ENCODE measurements at regions not wholly inside any gene's neighbourhood (a gene's known extent, or its start where the extent isn't known, plus 50 kb on each side); places are given as distances from the start of the nearest gene placed in this dataset.

- DNase-seq (ENCODE audit: low spot score) = no peak
Observed at GRCh38 chr18:68342039-68342659, 372.8 kb downstream of the TMX3 start.

- no peak for DNase-seq (ENCODE audit: low spot score)
Observed at GRCh38 chr18:68340606-68341005, 374.3 kb downstream of the TMX3 start.

- no peak for DNase-seq (ENCODE audit: low spot score)
Observed at GRCh38 chr18:68330658-68331057, 384.2 kb downstream of the TMX3 start.

GRCh38 chr18:68323921-68324320 lies 391.0 kb downstream of the TMX3 start:
- DNase-seq (ENCODE audit: low spot score) = no peak

- no peak for DNase-seq (ENCODE audit: low spot score)
Observed at GRCh38 chr18:68316636-68317035, 398.3 kb downstream of the TMX3 start.

GRCh38 chr18:68314403-68314802 lies 400.5 kb downstream of the TMX3 start:
- DNase-seq (ENCODE audit: low spot score) = no peak

- DNase-seq (ENCODE audit: low spot score) = no peak
Observed at GRCh38 chr18:68301441-68301840, 413.5 kb downstream of the TMX3 start.

GRCh38 chr18:68299906-68300305 lies 415.0 kb downstream of the TMX3 start:
- no peak for DNase-seq (ENCODE audit: low spot score)

- DNase-seq (ENCODE audit: low spot score) = no peak
Observed at GRCh38 chr18:68298330-68298729, 416.6 kb downstream of the TMX3 start.

GRCh38 chr18:68288408-68288807 lies 426.5 kb downstream of the TMX3 start:
- DNase-seq (ENCODE audit: low spot score) = no peak

- DNase-seq (ENCODE audit: low spot score) = no peak
Observed at GRCh38 chr18:68284236-68284780, 430.6 kb downstream of the TMX3 start.

GRCh38 chr18:68283834-68284233 lies 431.1 kb downstream of the TMX3 start:
- DNase-seq (ENCODE audit: low spot score) = no peak

- DNase-seq (ENCODE audit: low spot score) = no peak
Observed at GRCh38 chr18:68282232-68282631, 432.7 kb downstream of the TMX3 start.

- DNase-seq (ENCODE audit: low spot score) = peak; percentile 15
Observed at GRCh38 chr18:68275616-68276015, 439.3 kb downstream of the TMX3 start.

GRCh38 chr18:68270017-68270416 lies 444.9 kb downstream of the TMX3 start:
- no peak for DNase-seq (ENCODE audit: low spot score)

GRCh38 chr18:68267583-68267982 lies 447.3 kb downstream of the TMX3 start:
- DNase-seq (ENCODE audit: low spot score) = peak; percentile 44

- DNase-seq (ENCODE audit: low spot score) = no peak
Observed at GRCh38 chr18:68263481-68263880, 451.4 kb downstream of the TMX3 start.

- DNase-seq (ENCODE audit: low spot score) = peak; percentile 15
Observed at GRCh38 chr18:68262690-68263294, 452.1 kb downstream of the TMX3 start.

GRCh38 chr18:68256418-68257067 lies 458.4 kb downstream of the TMX3 start:
- no peak for DNase-seq (ENCODE audit: low spot score)

GRCh38 chr18:68244786-68245185 lies 470.1 kb downstream of the TMX3 start:
- DNase-seq (ENCODE audit: low spot score) = no peak

GRCh38 chr18:68241881-68242280 lies 473.0 kb downstream of the TMX3 start:
- DNase-seq (ENCODE audit: low spot score) = no peak

GRCh38 chr18:68234676-68235075 lies 480.2 kb downstream of the TMX3 start:
- no peak for DNase-seq (ENCODE audit: low spot score)

- DNase-seq (ENCODE audit: low spot score) = no peak
Observed at GRCh38 chr18:68234131-68234530, 480.8 kb downstream of the TMX3 start.
